ENCODE measurements at regions not wholly inside any gene's neighbourhood (a gene's known extent, or its start where the extent isn't known, plus 50 kb on each side); places are given as distances from the start of the nearest gene placed in this dataset.

DNA sequence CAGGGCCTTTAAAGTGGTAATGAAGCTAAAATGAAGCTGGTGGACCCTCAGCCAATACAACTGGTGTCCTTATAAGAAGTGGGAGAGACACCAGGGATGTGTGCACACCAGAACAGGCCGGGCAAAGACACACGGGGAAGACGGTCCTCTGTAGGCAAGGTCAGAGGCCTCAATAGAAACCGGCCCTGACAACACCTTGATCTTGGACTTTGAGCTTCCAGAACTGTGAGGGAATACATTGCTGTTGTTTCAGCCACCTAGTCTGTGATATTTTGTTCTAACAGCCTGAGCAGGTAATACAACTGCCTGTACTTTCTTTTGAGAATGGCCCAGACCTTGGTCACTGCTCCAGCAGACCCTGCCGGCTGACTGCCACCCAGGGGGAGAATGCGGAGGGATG is 65.6 kb upstream of the FZD7 start:
- no peak for DNase-seq (ENCODE audit: low read depth in 2 of 3, low spot score in 2 of 3)

DNA sequence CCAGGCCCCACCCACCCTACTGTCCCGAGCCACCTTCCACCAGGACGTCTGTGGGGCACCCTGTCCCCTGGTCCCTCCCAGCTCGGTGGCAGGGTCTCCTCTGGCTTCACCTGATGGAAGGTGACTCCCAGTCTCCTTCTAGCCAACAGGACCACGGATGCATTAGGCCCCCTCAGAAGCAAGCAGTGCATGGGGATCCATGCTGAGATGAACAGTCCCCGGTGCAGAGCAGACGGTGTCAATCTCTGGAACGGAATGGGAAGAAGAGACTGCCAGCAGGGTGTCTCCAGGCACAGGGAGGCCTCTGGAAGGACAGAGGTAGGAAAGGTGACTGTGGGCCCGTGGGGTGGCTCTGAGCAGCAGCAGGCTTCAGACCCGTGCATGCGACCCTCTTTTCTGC is 65.2 kb upstream of the FZD7 start:
- DNase-seq (ENCODE audit: low read depth in 2 of 3, low spot score in 2 of 3), result no peak

DNA sequence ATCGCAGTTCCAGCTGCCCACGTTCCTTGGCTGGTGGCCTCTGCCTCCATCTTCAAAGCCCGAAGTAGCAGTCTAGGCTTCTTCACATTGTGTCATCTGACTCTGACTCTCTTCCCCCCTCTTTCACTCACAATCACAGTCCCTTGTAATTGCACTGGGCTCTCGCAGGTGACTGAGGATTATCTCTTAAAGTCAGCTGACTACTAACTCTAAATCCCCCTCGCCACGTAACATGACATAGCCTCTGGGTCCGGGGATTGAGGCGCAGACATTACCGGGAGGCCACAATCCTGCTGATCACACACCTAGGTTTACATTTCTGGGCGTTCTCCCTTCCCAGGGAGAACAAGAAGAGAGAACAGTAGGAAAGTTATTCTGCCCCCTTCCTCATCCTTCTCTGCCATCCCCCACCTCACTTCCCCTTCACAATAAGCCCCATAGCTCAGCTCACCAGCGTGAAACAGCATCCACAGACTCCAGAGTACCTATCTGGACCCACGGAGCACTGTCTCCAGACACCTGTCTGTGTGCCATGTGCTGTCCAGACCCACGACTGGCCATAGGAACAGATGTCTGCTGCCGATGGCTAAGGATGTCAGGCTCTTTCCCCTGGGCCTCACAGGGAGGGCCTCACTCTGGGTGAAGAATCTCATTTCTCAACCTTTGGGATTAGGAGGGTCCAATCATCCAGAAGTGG is 64.3 kb upstream of the FZD7 start:
- no peak for DNase-seq (ENCODE audit: low read depth in 2 of 3, low spot score in 2 of 3)

DNA sequence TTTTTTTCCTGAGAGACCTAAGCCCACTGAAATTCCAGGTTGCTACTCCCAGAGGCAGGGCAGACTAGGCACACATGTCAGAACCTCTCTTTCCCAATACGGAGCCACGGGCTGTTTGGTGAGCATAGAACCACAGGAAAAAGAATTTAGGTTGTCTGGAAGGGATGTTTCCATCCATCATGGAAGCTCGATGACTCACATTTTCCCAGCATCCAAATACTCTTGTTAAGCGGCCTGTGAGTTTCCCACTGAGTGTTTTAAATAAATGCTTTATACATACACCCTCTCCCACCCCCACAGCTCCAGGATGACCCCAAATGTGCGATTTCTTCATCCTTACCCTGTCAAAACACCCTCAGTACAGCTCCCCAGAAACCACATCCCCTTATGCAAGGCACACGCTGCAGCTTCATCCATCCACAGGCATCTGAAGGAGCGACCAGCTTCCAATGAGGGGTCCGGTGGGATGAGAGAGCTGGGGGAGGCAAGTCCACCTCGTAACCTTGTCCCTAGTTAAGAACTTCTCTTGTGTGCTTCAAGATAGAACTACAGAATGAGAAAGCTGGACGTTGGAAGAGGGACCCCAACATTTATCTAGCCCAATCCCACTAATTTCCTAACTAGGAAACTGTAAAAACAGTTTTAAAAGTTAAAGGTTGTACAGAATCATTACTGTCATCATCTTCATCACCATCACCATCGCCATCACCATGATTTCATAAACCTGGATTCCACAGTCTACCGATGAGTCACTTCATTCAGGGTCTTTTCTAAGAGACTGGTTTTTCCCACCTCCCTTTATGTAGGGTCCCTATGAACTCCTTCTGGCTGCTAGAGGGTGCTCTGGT is 63.5 kb upstream of the FZD7 start:
- no peak for DNase-seq (ENCODE audit: low read depth in 2 of 3, low spot score in 2 of 3)

DNA sequence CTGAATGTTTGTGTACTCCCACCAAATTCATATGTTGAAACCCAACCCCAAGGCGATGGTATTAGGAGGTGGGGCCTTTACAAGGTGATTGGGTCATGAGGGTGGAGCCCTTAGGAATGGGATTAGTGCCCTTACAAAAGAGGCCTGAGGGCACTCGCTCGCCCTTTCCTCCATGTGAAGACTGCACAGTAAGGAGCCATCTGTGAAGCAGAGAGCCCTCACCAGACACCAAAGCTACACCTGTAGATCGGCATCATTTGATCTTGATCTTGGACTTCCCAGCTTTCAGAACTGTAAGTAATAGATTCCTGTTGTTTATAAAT is 62.9 kb upstream of the FZD7 start:
- DNase-seq (ENCODE audit: low read depth in 2 of 3, low spot score in 2 of 3), result no peak

DNA sequence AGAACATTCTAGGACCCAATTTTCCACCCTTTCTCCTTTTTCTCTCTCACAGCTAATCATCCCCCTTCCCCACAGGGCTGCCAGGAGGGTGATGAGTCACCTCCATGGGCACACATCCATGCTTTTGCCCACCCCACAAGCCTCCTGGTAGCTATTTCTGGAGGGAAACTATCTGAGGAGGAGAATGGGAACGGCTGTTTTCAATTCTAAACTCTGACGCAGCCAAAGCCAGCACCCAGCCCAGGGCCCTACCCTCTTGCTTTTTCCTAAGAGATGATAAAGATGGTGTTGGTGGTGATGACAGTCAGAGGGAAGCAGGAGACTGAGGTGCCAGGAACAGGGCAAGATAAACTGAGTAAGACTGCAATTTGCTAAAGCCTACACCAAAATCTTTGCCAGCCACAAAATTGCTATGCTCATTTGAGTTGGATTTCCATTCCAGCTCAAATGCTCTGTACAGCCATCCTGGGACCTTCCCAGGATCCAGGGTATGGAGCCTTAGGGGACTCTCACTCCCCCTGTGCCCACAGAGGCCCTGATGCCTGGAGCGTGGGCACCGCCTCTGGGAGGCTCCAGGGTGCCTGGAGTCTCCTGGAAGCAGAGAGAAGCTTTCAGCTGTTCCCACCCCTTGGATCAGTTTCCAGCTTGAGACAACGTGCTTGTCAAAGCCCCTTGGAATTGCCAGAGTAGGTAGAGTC is 62.0 kb upstream of the FZD7 start:
- DNase-seq (ENCODE audit: low read depth in 2 of 3, low spot score in 2 of 3), result peak in 1 of 3 donors; percentile 33

DNA sequence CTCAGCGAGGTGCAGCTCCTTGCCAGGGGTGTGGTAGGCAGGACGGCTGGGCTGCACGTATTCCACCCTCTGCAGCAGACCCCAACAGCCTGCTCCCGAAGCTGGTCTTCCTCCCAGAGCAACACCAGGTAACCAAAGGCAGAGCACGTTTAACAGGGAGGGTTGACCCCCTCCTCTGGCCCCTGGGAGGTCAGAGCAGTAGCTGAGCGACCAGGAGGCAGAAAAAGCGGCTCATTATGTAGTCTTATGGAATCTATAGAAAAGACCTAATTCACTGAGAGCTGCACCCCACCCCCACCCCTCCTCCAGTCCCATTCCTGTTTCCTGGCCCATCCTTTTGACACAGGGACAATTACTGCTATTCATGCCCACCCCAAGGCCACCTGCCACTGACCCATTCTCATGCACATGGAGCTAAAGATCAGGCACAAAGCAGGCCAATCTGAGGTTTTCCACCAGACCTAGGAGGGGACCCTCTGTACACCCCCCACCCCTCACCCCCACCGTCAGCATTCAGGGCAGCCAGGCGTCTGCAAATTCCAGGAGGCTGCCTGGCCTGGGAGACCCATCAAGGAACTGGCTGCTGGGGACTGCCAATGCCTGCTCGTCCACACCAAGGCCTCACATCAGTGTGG is 60.9 kb upstream of the FZD7 start:
- no peak for DNase-seq (ENCODE audit: low read depth in 2 of 3, low spot score in 2 of 3)

DNA sequence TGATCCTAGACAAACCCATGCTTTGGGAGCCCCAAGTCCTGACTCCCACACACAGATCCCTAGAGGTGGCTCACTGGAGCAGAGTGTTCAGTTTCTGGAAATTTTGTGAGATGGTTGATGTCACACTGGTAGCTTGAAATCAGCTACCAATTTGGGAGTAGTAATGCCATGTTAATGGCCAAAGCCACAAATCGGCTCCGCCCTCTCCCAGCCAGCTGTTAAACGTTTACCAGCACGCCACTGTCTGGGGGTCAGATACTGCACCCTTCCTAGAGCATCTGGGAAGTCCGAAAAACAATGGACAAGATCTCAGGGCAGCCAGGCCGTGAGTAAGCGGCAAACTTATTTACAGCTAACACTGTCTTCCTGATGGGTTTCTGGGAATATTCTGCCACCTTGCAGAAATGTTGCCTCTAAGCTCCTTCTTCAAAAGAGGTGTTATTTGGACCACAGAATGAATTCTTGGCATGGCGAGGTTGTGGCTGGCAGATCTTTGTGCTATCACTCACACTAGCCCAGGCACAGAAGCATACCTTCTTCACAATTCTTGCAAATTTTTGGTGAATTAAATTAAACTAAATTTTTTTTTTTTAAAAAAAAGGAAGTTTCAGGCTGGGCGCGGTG is 60.2 kb upstream of the FZD7 start:
- no peak for DNase-seq (ENCODE audit: low read depth in 2 of 3, low spot score in 2 of 3)

DNA sequence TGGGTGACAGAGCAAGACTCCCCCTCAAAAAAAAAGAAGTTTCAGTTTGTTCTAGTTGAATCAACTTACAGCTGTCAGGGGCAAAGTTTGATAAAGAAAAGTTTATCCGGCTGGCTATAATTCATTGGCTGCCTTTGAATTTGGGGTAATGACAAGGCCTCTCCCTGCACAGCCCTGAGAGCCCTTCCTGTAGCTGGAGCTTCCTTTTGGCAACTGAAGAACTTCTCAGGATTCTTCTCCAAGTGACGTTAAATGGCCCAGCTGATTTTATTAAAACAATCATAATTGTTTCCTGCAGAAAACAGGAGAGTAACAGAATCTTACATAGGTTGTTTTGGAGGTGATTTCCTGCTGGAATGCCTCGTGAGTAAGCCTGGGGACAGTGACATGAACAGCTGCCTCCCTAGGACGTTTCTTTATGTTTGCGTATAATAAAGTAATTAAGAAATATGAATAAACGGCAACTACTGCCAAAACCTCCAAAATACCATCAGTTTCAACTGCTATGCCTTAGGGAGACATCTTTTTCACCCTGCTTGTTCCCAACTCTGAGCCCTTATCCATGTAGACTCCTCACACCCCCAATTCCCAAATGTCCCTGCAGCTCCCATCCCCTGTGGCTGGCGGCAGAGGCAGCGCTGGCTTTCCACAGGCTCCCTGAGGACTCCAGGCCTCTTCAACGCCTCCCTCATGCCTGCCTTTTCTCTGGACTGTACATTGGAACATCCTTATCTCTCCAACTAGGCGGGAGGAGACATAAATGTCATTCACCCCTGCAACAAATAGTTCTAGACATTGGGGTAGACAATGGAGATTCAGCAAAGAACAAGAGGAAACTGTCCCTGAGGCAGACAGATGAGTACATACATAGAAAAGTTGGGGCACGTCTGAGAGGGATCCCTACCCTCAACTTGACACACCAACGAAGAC is 59.2 kb upstream of the FZD7 start:
- no peak for DNase-seq (ENCODE audit: low read depth in 2 of 3, low spot score in 2 of 3)

DNA sequence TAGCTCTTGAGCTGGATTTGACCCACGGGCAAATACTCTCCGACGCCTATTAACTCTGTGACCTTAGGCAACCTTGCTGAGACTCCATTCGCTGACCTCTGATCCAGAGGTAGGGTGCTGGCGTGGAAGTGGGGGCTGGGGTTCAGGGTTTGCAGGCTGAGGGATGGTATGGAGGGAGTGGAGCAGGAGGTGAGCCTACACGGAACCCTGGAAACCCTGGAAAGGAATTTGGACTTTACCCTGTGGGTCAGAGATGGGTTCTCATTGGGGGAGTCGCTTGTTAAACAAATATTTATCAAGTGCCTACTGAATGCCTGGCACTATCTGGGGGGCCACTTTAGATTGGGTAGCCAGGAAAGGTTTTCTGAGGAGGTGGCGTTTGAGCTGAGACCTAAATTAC is 58.2 kb upstream of the FZD7 start:
- no peak for DNase-seq (ENCODE audit: low read depth in 2 of 3, low spot score in 2 of 3)

DNA sequence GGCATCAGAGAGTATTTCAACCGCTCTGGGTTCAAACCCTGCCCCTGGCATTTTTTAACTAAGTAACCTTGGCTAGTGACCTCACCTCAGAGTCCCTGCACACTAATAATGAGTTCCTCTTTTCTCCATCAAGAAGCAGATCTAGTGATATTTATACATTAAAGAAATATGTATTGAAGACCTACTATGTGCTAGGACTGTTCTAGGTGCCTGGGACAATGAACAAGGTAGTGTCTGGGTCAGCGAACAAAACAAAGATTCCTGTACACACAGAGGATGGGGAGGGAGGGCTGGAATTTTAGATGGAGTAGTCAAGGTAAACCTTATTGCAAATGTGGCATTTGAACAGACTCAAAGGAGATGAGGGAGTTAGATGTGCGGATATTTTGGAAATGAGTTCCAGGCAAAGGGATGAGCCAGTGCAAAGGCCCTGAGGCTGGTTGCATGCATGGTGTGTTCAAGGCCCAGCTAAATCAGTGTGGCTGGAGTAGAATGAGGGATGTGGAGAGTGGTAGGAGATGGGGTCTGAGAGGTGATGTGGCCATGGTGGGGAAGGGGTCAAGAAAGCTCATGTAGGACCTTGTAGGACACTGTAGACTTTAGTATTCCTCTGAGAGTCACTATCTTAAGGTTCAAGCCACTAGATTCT is 57.6 kb upstream of the FZD7 start:
- DNase-seq (ENCODE audit: low read depth in 2 of 3, low spot score in 2 of 3), result no peak

DNA sequence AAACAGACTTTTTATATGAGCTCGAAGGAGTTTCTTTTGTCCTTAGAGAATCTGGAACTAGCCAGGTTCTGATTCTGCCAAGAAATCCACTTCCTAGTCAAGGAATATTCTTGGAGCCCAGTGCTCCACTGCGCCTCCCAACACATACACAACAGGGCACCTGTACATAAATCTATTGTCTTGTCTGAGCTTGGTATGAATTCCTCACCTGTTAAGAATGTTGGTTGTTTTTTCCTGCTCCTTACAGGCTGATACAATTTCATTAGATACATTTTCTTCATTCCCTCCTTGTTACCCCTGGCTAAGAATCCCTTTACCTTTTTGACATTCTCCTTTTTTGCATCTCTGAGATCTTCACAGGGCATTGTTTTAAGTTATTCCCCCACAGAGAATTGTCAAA is 56.0 kb upstream of the FZD7 start:
- no peak for DNase-seq (ENCODE audit: low read depth in 2 of 3, low spot score in 2 of 3)

DNA sequence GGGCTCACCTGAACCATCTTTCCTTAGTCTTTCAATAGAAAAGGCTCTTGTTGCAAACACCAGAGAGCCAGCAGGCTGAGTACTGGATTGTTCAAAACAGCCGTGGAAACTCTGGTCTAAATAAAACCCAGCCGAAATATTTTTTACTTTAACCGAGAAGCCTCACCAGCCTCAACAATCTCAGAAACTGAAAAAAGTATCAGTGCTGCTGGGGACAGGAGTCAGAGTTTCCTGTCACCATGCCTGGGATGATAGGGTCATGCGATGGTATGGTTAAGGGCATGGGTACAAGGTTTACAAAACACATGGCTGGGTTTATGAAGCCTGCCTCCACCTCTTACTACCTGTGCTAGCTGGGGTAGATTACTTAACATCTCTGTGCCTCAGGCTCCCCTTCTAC is 55.3 kb upstream of the FZD7 start:
- no peak for DNase-seq (ENCODE audit: low read depth in 2 of 3, low spot score in 2 of 3)

DNA sequence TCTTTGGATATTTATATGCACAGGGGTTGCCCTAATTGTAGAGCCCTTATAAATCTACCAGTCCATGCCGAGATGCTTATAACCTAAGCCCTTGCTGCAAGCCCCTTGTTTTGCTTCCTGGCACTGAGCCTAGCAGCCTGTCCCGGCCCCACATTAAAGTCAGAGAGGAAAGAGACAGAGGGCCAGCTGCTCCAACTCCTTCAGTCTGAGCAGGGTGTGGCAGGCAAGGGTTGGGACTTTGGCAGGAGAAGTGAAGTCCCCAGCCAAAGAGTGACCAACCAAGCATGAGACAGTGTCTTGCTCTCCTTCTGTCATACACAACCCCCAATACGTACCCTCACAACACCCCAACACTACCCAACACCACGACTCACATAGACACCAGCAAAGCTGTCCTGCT is 54.7 kb upstream of the FZD7 start:
- DNase-seq (ENCODE audit: low read depth in 2 of 3, low spot score in 2 of 3), result no peak

DNA sequence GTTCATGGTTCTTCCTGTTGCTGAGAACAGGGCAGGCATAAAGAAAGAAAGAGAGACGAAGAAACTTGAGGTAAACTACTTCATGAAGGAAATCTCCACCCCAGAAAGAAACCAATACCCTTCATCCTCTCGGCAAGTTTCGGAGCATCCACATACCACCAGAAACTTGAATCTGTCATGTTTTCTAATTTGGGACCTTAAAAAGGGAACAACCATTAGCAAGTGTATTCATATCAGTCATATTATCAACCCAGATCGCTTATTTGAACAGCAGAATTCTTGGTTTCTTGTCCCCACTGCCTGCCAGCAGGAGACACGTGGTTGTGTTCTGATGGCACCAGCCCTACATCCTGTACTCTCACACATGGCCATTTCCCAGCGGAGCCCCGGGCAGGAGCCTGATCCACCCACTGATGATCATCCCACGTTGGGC is 53.2 kb upstream of the FZD7 start:
- no peak for DNase-seq (ENCODE audit: low read depth in 2 of 3, low spot score in 2 of 3)

DNA sequence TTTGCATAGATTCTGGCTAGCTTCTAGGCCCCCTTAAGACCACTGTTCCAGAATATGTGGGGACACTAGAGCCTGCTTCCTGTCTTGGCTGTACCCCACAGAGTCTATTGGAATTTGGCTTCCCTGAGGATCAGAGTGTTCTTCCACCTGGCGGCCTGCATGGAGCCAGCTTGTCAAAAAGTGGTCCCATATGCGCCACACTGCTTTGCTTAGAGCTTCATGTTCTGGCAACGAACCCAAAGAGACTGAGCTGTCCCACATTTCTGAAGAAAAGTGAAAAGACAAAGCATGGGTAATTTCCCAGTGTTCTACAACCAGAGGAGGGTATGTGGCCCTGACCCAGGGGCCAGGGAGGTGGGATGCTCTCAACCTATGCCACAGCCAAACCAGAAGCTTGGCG is 52.7 kb upstream of the FZD7 start:
- DNase-seq (ENCODE audit: low read depth in 2 of 3, low spot score in 2 of 3), result no peak

DNA sequence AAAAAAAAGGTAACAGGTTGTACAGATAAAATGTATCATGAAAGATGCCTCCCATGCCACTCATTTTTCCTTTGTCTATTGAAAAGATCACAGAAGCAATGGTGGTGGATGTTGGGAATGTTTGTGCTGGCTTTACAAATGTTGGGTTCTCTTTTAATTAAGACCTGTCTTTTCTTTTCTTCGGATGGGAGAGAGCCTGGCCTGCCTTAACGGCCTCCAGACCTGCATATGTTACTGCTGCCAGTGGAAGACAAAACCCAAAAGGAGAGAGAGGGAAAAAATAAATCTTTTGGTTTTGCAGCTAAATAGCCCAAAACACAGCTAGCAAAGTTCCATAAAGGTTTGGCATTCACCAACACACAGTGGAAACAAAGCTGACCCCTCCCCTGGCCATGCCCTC is 50.5 kb upstream of the FZD7 start:
- DNase-seq (ENCODE audit: low read depth in 2 of 3, low spot score in 2 of 3), result no peak

DNA sequence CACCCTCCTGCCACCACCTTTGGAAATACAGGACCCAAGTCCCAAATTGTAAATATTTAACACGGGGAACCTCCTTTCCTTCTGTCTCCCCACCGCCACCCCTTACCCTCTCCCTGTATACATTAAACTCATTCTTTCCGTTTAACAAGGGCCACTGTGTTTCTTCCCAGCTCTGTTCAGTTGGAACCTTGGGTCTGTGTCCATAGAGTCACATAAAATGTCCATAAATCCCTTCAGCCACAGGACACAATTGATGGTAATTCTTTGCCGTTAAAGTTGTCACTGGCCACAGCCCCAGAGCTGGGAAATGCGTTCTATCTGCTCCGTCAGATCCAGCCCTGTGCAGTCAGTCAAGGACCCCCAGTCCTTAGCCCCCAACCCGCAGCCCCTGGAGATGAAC is 49.9 kb upstream of the FZD7 start:
- no peak for DNase-seq (ENCODE audit: low read depth in 2 of 3, low spot score in 2 of 3)

Measured in hematopoietic multipotent progenitor cell (in vitro differentiated cells).